Nephron progenitor cell (in vitro differentiated cells): ENCODE measurements at regions not wholly inside any gene's neighbourhood (a gene's known extent, or its start where the extent isn't known, plus 50 kb on each side); places are given as distances from the start of the nearest gene placed in this dataset.

Experiments used
- DNase-seq: peaks from one replicate; pipeline ENCODE4 v3.0.0; 2021
- H3K27ac Mint-ChIP-seq: 2 replicates; pipeline ENCODE4 v1.8.0; 2021; ENCODE audit warnings: mild to moderate bottlenecking, moderate library complexity, mixed read lengths
- H3K27me3 Mint-ChIP-seq: 2 replicates; pipeline ENCODE4 v1.8.0; 2021; ENCODE audit warnings: mild to moderate bottlenecking, low read depth, mixed read lengths; ENCODE audit not compliant: poor library complexity
- H3K36me3 Mint-ChIP-seq: 2 replicates; pipeline ENCODE4 v1.8.0; 2021; ENCODE audit warnings: low read depth, mixed read lengths
- H3K4me1 Mint-ChIP-seq: 2 replicates; pipeline ENCODE4 v1.8.0; 2021; ENCODE audit warnings: mixed read lengths
- H3K4me3 Mint-ChIP-seq: 2 replicates; pipeline ENCODE4 v1.8.0; 2021; ENCODE audit warnings: mild to moderate bottlenecking, moderate library complexity, mixed read lengths
- H3K9me3 Mint-ChIP-seq: 2 replicates; pipeline ENCODE4 v1.8.0; 2021; ENCODE audit warnings: mild to moderate bottlenecking, moderate library complexity, mixed read lengths
- TF ChIP-seq, protein P1 (sequence below): fragments of 200-600 bp; sonication (generic); IDR thresholded peaks from 2 replicates; pipeline ENCODE4 v1.5.0; 2021; ENCODE audit warnings: antibody characterized with exemption

DNA sequence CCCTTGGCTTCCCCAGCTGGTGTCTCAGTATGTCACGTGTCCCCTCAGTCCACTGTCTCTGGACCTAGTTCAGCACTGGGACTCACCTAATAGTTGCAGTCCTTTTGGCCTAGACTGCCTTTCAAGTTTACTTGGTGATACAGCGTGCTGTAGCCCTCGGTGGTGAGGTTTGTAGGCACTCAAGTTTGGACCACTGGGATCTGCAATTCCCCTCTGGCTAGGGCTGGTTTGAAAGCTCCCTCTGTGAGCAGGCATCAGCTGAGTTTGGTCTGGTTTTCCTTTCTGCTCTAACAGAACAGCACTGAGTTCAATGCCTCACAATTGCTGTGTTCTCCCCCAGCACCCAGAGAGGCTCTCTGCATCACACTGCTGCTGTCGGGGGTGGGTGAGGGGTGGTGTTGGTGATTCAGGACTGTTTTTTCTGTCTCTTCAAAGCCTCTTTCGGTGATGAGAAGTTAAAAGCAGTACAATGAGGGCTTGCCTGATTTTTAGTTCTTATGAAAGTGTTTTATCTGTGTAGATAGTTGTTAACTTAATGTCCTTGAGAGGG, 494.2 kb downstream of the TDRD15 start:
- Mint-ChIP-seq H3K9me3 (peaks cover 14% of the 10 kb centered on the region), H3K4me3 (no peak overlapping the region), H3K27me3 (no peaks in the 10 kb centered on the region), H3K36me3 (no peaks in the 10 kb centered on the region), H3K27ac (no peak overlapping the region), H3K4me1 (no peaks in the 10 kb centered on the region)
- TF ChIP-seq, protein P1, sequence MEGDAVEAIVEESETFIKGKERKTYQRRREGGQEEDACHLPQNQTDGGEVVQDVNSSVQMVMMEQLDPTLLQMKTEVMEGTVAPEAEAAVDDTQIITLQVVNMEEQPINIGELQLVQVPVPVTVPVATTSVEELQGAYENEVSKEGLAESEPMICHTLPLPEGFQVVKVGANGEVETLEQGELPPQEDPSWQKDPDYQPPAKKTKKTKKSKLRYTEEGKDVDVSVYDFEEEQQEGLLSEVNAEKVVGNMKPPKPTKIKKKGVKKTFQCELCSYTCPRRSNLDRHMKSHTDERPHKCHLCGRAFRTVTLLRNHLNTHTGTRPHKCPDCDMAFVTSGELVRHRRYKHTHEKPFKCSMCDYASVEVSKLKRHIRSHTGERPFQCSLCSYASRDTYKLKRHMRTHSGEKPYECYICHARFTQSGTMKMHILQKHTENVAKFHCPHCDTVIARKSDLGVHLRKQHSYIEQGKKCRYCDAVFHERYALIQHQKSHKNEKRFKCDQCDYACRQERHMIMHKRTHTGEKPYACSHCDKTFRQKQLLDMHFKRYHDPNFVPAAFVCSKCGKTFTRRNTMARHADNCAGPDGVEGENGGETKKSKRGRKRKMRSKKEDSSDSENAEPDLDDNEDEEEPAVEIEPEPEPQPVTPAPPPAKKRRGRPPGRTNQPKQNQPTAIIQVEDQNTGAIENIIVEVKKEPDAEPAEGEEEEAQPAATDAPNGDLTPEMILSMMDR, result no peak
- no peak for DNase-seq

DNA sequence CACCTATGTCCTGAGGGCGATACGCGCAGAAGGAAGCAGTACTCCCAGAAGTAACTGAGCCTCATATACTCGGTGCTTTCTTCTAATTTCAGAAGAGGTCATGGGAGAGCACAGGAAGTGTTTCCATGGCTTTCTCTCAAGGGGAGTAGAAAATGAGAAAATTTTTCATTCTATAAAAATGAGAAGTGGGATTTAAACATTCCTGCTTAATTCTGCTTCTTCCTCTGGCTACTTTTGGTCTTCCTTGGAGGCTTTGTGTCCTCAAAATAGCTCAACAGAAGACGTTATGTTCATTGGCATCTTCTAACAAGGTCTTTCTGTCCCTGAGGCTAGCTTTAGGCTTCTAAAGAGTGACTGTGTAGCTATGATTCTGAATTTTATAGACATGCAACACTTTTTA, 497.0 kb downstream of the TDRD15 start:
- H3K36me3 Mint-ChIP-seq, result no peaks in the 10 kb centered on the region
- no peak for DNase-seq
- no peaks in the 10 kb centered on the region for H3K9me3 Mint-ChIP-seq
- no peaks in the 10 kb centered on the region for H3K4me1 Mint-ChIP-seq
- TF ChIP-seq, protein P1, result no peak
- no peak overlapping the region for H3K27ac Mint-ChIP-seq
- H3K4me3 Mint-ChIP-seq, result no peak overlapping the region
- H3K27me3 Mint-ChIP-seq, result no peaks in the 10 kb centered on the region

DNA sequence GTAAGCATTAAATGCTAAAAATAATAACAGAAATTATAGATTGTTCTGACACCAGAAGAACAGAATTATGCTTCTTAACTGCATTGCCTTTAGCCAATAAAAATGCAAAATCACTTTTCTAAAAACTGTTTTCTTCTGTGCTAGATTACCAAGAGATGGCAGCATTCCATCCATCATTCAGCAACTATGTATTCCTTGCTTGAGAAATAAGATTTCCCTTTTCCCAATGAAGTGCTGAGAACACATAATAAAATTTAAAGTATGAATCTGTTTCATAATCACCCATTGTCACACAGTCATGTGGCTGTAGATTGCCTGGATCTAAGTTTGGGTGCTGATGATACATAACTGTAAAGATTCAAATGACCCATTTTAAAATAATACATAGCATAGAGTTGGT, 504.2 kb downstream of the TDRD15 start:
- no peaks in the 10 kb centered on the region for H3K9me3 Mint-ChIP-seq
- DNase-seq, result no peak
- H3K27ac Mint-ChIP-seq, result no peak overlapping the region
- no peak overlapping the region for H3K4me3 Mint-ChIP-seq
- TF ChIP-seq, protein P1, result no peak
- H3K36me3 Mint-ChIP-seq, result no peaks in the 10 kb centered on the region
- no peaks in the 10 kb centered on the region for H3K27me3 Mint-ChIP-seq
- peaks cover 12% of the 10 kb centered on the region for H3K4me1 Mint-ChIP-seq

DNA sequence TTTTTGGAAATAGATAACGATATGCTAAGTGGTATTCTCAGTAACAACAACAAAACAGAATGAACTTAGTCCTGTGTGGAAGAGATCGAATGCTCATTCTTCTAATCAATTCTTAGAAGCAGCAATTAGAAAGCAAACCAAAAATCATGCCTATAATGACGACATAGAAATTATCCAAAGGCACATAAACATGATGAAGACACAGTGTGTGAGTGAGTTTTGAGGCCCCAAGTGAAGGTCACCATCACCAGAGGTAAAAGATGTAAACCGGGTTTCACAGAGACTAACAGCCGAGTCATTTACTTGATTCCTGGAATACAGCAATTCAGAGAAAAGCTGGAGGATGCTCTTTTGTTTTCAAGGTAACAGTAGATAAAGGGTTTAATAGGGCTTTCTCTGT, 509.2 kb downstream of the TDRD15 start:
- Mint-ChIP-seq H3K27ac (no peak overlapping the region), H3K27me3 (no peaks in the 10 kb centered on the region), H3K4me1 (peaks cover 12% of the 10 kb centered on the region), H3K36me3 (no peaks in the 10 kb centered on the region), H3K9me3 (no peaks in the 10 kb centered on the region), H3K4me3 (no peak overlapping the region)
- DNase-seq, result no peak
- TF ChIP-seq, protein P1, result no peak

DNA sequence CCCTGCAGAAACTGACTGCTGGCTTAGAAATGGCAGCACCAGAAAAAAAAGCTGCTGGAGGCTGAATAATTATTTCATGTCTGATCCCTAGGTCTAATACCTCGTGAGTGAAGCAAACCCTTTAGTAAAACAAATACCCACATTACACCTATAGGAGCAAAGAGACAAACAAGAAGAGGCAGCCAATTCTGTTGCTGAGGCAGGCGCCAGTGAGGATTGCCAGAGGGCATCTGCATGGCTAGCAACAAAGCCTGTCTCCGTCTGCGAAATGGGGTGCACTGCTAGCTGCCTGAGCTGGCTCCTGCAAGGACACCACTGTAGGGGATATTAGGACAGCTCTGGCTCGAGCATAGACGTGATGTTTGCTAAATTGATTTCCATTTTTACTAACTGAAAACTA, 509.7 kb downstream of the TDRD15 start:
- TF ChIP-seq, protein P1, result no peak
- no peak for DNase-seq
- no peak overlapping the region for H3K27ac Mint-ChIP-seq
- H3K4me1 Mint-ChIP-seq, result peaks cover 12% of the 10 kb centered on the region
- H3K9me3 Mint-ChIP-seq, result no peaks in the 10 kb centered on the region
- H3K36me3 Mint-ChIP-seq, result no peaks in the 10 kb centered on the region
- no peaks in the 10 kb centered on the region for H3K27me3 Mint-ChIP-seq
- H3K4me3 Mint-ChIP-seq, result no peak overlapping the region

DNA sequence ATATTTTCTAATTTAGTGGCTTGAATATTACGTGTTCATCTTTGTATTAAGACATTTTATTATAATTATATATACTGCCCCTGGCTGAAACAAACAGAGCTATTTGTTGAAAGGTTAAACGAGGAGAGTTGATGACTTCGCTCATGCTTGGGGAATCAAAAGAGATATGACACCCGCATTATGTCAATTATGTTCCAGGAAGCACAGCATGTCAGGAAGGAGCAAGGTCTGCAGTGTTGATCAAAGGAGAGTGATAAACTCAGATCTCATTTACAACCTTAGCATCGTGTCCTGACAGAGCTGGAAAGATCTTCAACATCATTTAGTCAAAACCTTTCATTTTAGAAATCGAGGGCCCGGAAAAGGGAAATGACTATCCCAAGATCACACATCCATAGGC, 510.1 kb downstream of the TDRD15 start:
- Mint-ChIP-seq H3K9me3 (no peaks in the 10 kb centered on the region), H3K4me1 (peaks cover 12% of the 10 kb centered on the region), H3K4me3 (no peak overlapping the region), H3K27ac (no peak overlapping the region), H3K27me3 (no peaks in the 10 kb centered on the region), H3K36me3 (no peaks in the 10 kb centered on the region)
- DNase-seq, result no peak
- TF ChIP-seq, protein P1, result no peak
